IPS-15b (cell line): ENCODE measurements at regions not wholly inside any gene's neighbourhood (a gene's known extent, or its start where the extent isn't known, plus 50 kb on each side); places are given as distances from the start of the nearest gene placed in this dataset.
"Not testable (repeated sequence)": the region's sequence is repeated elsewhere in the genome, so short reads cannot be mapped to it uniquely, and the experiment has no call there.

Experiments used
- H3K27me3 ChIP-seq: one replicate; pipeline ENCODE4 v1.6.1; 2013; ENCODE audit warnings: low read length; ENCODE audit not compliant: control insufficient read depth, insufficient read depth
- H3K36me3 ChIP-seq: one replicate; pipeline ENCODE4 v1.6.1; 2013; ENCODE audit warnings: low read length; ENCODE audit not compliant: control insufficient read depth, insufficient read depth
- H3K4me1 ChIP-seq: one replicate; pipeline ENCODE4 v1.6.1; 2013; ENCODE audit warnings: mild to moderate bottlenecking, low read length; ENCODE audit not compliant: control insufficient read depth, insufficient read depth
- H3K4me3 ChIP-seq: one replicate; pipeline ENCODE4 v1.5.1; 2013; ENCODE audit warnings: low read depth, low read length
- H3K9ac ChIP-seq: one replicate; pipeline ENCODE4 v1.6.1; 2013; ENCODE audit warnings: low read depth, mild to moderate bottlenecking, low read length
- H3K9me3 ChIP-seq: one replicate; pipeline ENCODE4 v1.6.1; 2013; ENCODE audit warnings: mild to moderate bottlenecking, low read length; ENCODE audit not compliant: control insufficient read depth, insufficient read depth

- H3K9ac ChIP-seq, result no peak overlapping the region
- no peaks in the 10 kb centered on the region for H3K9me3 ChIP-seq
- no peaks in the 10 kb centered on the region for H3K36me3 ChIP-seq
- H3K27me3 ChIP-seq, result no peaks in the 10 kb centered on the region
- H3K4me1 ChIP-seq, result peaks cover 3% of the 10 kb centered on the region
- H3K4me3 ChIP-seq, result no peak overlapping the region
Observed at GRCh38 chr7:68247571-68247970, 1250.9 kb downstream of the TYW1 start.

GRCh38 chr7:68248973-68249372 lies 1252.3 kb downstream of the TYW1 start:
- no peaks in the 10 kb centered on the region for H3K27me3 ChIP-seq
- peaks cover 3% of the 10 kb centered on the region for H3K4me1 ChIP-seq
- no peaks in the 10 kb centered on the region for H3K9me3 ChIP-seq
- H3K36me3 ChIP-seq, result no peaks in the 10 kb centered on the region
- no peak overlapping the region for H3K4me3 ChIP-seq
- H3K9ac ChIP-seq, result no peak overlapping the region

GRCh38 chr7:68249611-68250010 lies 1253.0 kb downstream of the TYW1 start:
- no peaks in the 10 kb centered on the region for H3K36me3 ChIP-seq
- peaks cover 3% of the 10 kb centered on the region for H3K4me1 ChIP-seq
- H3K4me3 ChIP-seq, result no peak overlapping the region
- no peak overlapping the region for H3K9ac ChIP-seq
- no peaks in the 10 kb centered on the region for H3K9me3 ChIP-seq
- H3K27me3 ChIP-seq, result no peaks in the 10 kb centered on the region

- H3K4me1 ChIP-seq, result peaks cover 3% of the 10 kb centered on the region
- no peaks in the 10 kb centered on the region for H3K9me3 ChIP-seq
- no peaks in the 10 kb centered on the region for H3K27me3 ChIP-seq
- H3K36me3 ChIP-seq, result no peaks in the 10 kb centered on the region
- no peak overlapping the region for H3K9ac ChIP-seq
- H3K4me3 ChIP-seq, result no peak overlapping the region
Observed at GRCh38 chr7:68250143-68250542, 1253.5 kb downstream of the TYW1 start.

- H3K9me3 ChIP-seq, H3K27me3 ChIP-seq, H3K9ac ChIP-seq, H3K36me3 ChIP-seq, H3K4me1 ChIP-seq, H3K4me3 ChIP-seq: not testable (repeated sequence)
Observed at GRCh38 chr7:68254815-68255214, 1258.2 kb downstream of the TYW1 start.

GRCh38 chr7:68256295-68256694 lies 1259.7 kb downstream of the TYW1 start:
- Histone ChIP-seq H3K4me1 (peaks cover 8% of the 10 kb centered on the region), H3K36me3 (no peaks in the 10 kb centered on the region), H3K27me3 (no peaks in the 10 kb centered on the region), H3K9me3 (no peaks in the 10 kb centered on the region), H3K4me3 (no peak overlapping the region), H3K9ac (no peak overlapping the region)

GRCh38 chr7:68258609-68259008 lies 1262.0 kb downstream of the TYW1 start:
- Histone ChIP-seq H3K9me3 (no peaks in the 10 kb centered on the region), H3K27me3 (no peaks in the 10 kb centered on the region), H3K9ac (no peak overlapping the region), H3K4me3 (no peak overlapping the region), H3K36me3 (no peaks in the 10 kb centered on the region), H3K4me1 (peaks cover 8% of the 10 kb centered on the region)

GRCh38 chr7:68265258-68265657 lies 1268.6 kb downstream of the TYW1 start:
- H3K4me3 ChIP-seq, result no peak overlapping the region
- H3K27me3 ChIP-seq, result no peaks in the 10 kb centered on the region
- no peak overlapping the region for H3K9ac ChIP-seq
- no peaks in the 10 kb centered on the region for H3K4me1 ChIP-seq
- H3K36me3 ChIP-seq, result no peaks in the 10 kb centered on the region
- peaks cover 19% of the 10 kb centered on the region for H3K9me3 ChIP-seq

GRCh38 chr7:68266004-68266579 lies 1269.5 kb downstream of the TYW1 start:
- Histone ChIP-seq H3K27me3 (no peaks in the 10 kb centered on the region), H3K9me3 (peaks cover 19% of the 10 kb centered on the region), H3K36me3 (no peaks in the 10 kb centered on the region), H3K9ac (no peak overlapping the region), H3K4me1 (no peaks in the 10 kb centered on the region), H3K4me3 (no peak overlapping the region)

- Histone ChIP-seq H3K27me3 (no peaks in the 10 kb centered on the region), H3K4me3 (no peak overlapping the region), H3K36me3 (no peaks in the 10 kb centered on the region), H3K9ac (no peak overlapping the region), H3K4me1 (no peaks in the 10 kb centered on the region), H3K9me3 (peaks cover 19% of the 10 kb centered on the region)
Observed at GRCh38 chr7:68267486-68267885, 1270.9 kb downstream of the TYW1 start.

GRCh38 chr7:68269405-68269804 lies 1272.8 kb downstream of the TYW1 start:
- H3K9me3 ChIP-seq, result peaks cover 17% of the 10 kb centered on the region
- no peaks in the 10 kb centered on the region for H3K27me3 ChIP-seq
- H3K4me3 ChIP-seq, result no peak overlapping the region
- no peaks in the 10 kb centered on the region for H3K36me3 ChIP-seq
- no peak overlapping the region for H3K9ac ChIP-seq
- H3K4me1 ChIP-seq, result no peaks in the 10 kb centered on the region

GRCh38 chr7:68272507-68272906 lies 1275.9 kb downstream of the TYW1 start:
- H3K4me1 ChIP-seq, result peaks cover 2% of the 10 kb centered on the region
- H3K36me3 ChIP-seq, result no peaks in the 10 kb centered on the region
- no peaks in the 10 kb centered on the region for H3K9me3 ChIP-seq
- no peak overlapping the region for H3K4me3 ChIP-seq
- H3K9ac ChIP-seq, result no peak overlapping the region
- H3K27me3 ChIP-seq, result no peaks in the 10 kb centered on the region
